Hepatocyte (in vitro differentiated cells): ENCODE measurements at regions not wholly inside any gene's neighbourhood (a gene's known extent, or its start where the extent isn't known, plus 50 kb on each side); places are given as distances from the start of the nearest gene placed in this dataset.

Experiments used
- EZH2 ChIP-seq: fragments of 200-600 bp; sonication (generic); IDR thresholded peaks from 2 replicates; pipeline ENCODE4 v1.6.1; 2016; ENCODE audit warnings: antibody characterized with exemption, mild to moderate bottlenecking, borderline replicate concordance
- EZH2phosphoT487 ChIP-seq: fragments of 200-600 bp; sonication (generic); IDR thresholded peaks from one replicate; pipeline ENCODE4 v1.6.1; 2018; ENCODE audit warnings: antibody characterized with exemption, mild to moderate bottlenecking, low read depth, moderate library complexity; ENCODE audit not compliant: unreplicated experiment, severe bottlenecking
- TF ChIP-seq, protein P1 (sequence below): fragments of 200-600 bp; sonication (generic); IDR thresholded peaks from 2 replicates; pipeline ENCODE4 v1.5.1; 2016; ENCODE audit warnings: antibody characterized with exemption, mild to moderate bottlenecking; ENCODE audit not compliant: poor library complexity

GRCh38 chr22:47561115-47561675 lies 798.7 kb downstream of the TBC1D22A start:
- TF ChIP-seq EZH2phosphoT487 (no peak), EZH2 (no peak)
- TF ChIP-seq, protein P1, sequence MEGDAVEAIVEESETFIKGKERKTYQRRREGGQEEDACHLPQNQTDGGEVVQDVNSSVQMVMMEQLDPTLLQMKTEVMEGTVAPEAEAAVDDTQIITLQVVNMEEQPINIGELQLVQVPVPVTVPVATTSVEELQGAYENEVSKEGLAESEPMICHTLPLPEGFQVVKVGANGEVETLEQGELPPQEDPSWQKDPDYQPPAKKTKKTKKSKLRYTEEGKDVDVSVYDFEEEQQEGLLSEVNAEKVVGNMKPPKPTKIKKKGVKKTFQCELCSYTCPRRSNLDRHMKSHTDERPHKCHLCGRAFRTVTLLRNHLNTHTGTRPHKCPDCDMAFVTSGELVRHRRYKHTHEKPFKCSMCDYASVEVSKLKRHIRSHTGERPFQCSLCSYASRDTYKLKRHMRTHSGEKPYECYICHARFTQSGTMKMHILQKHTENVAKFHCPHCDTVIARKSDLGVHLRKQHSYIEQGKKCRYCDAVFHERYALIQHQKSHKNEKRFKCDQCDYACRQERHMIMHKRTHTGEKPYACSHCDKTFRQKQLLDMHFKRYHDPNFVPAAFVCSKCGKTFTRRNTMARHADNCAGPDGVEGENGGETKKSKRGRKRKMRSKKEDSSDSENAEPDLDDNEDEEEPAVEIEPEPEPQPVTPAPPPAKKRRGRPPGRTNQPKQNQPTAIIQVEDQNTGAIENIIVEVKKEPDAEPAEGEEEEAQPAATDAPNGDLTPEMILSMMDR: no peak
